GM19035 (cell line): ENCODE measurements at regions not wholly inside any gene's neighbourhood (a gene's known extent, or its start where the extent isn't known, plus 50 kb on each side); places are given as distances from the start of the nearest gene placed in this dataset.
"Not testable (repeated sequence)": the region's sequence is repeated elsewhere in the genome, so short reads cannot be mapped to it uniquely, and the experiment has no call there.

Experiments used
- ATAC-seq: cut with Tn5 transposase; IDR thresholded peaks from one replicate; pipeline ENCODE4 v1.9.1; 2021; ENCODE audit not compliant: unreplicated experiment

DNA sequence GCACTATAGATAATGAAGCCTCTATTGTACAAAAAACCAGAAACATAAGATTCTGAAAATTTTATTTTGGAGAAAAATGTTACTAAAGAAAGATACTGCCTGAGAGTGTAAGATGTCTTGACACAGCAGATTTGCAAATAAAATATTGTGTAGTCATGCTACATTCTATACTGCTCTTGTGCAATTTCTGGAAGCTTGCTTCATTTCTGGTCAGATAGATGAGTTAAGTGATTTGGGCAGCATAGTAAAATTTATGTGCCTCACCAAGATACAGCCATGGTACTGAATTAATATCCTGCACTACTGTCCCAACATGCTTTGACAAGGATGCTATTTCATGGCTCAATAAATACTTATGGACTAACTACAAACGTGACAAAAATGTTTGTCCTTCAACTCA lies 55.1 kb upstream of the STARD13 start:
- ATAC-seq: no peak

DNA sequence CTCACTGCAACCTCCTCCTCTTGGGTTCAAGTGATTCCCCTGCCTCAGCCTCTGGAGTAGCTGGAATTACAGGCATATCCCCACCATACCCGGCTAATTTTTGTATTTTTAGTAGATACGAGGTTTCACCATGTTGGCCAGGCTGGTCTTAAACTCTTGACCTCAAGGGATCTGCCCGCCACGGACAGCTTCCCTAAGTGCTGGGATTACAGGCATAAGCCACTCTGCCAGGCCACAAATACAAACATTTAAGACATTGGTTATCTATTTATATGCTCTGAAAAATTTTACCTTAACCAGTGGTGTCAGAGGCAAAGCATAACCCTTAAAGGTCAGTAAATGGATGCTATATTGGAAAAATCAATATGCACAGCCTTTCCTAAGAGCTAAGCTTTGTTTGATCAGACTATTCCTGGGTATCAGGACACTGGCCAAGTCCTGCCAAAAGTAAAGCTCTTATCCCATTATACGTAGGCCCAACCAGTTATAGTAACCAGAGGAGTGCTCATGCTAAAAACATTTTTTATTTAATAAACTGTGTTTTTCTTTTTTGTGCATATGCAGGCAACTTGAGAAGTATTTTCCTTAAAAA lies 56.4 kb upstream of the STARD13 start:
- no peak for ATAC-seq

DNA sequence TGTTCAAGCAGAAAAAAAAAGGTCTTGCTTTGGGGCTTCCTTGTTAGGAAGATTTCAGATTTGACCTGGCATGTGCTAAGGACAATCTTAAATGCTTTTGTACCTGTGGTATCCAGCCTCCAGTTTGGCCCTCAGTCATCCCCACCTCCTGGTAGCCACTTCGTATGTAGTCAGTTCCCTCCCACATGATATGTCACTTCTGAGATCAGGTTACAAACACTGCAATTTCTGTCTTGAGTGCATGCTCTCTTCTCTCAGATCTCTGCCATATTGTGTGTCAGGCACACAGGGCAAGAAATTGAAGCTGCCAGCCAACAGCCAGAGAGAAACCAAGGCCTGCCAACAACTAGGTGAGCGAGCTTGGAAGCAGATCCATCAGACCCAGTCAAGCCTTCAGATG lies 60.3 kb upstream of the STARD13 start:
- ATAC-seq: no peak

DNA sequence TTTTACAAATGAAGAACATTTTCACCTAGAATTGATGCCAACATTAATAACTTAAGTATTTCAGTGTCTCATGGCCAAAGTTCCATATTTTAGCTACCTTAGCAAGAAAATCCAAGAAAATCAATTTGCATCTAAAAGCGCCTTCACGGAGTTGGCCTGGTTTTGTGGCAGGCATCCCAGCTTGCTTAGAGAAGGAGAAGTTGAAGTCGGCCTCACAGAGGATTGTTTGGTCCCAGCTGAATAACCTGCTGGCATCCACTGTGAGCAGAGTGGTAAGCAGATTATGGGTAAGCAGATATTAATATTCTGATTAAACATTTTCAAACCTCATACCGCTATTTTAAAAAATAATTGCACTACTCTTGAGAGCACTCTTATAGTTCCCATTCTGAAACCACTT lies 62.3 kb upstream of the STARD13 start:
- ATAC-seq: no peak

DNA sequence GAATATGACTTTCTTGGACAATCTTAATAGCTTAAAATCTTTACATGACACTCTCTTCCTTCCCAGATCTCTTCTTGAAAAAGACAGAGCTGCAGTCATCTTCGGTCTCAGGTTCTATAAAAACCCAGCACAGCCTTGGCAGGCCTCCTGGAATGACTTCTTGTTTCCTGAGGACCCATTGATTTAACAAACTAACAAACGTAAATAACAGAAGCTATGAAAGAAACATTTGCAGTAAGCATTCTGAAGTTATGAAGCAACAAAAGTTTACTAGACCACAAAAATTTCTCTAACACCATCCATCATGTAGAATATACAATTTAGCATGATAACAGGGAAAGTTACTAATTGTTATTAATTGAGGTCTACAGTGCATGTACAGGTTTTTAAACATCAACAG lies 62.8 kb upstream of the STARD13 start:
- ATAC-seq: no peak

DNA sequence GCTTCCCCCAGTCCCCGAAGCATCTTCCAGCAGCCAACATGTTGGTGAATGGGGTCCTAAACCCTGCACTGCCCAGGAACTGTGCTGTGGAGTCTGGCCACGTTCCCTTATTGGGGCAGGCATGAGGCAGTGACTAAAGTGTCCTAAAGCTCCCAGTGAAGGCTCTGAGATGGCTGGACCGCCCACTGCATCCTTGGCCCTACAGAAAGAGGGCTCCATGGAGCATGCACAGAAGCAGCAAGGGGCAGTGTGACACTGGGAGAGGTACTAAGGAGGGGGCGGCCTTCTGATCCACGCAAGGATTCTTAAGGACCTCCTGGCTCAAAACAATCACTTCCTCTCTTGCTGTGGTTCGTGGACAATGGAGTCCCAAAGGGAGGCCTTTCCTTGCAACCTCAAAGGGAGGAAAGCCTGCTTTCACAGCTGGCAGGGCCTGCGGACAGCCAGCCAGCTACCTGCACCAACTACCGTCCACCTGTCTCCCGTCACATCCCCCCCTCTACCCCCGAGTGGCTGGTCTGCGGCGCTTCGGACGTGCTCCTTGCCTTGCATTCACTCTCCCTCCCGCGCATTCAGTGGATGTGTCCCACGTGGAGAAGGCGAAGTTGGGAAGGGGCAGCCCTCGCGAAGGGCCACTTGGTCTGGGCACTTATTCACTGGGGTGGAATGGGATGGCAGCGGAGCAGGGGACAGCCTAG lies 63.9 kb upstream of the STARD13 start:
- ATAC-seq: no peak

DNA sequence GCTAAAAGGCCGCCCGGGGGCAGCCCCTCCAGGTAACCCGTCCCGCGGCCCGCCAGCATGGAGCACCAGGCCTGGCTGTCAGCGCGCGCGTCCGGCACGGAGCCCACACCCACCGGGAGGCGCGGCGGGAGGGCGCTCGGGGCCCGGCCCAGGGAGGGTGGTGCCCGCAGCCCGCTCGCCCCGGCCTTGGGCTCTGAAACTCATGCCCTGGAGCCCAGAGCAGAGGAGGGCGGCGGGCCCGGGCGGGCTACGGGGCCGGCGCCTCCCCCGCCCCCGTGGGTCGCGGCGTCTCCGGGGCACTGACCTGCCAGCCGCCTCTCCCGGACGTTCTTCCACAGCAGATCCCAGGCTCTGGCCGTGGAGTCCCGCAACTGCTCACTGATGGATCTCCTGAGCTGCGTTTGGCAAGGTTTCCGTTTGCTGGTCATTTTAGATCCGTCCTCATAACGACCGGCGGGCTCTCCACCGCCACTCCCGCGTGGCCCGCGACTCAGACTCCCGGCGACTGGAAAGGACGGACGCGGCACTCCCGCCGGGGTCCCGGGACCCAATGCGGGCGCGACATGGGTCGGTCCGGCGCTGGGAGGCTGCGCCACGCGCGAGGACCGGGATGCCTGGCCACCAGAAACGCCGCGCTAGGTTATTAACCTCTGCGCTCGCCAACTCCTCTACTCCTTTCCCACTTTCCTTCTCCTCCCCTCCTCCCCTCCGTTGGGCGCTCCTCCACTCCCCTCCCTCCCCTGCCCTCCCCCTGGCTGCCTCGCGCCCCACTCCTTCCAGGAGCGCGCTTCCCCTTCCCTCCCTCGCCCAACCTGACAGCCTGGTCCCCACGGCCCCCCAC lies 64.7 kb upstream of the STARD13 start:
- no peak for ATAC-seq

DNA sequence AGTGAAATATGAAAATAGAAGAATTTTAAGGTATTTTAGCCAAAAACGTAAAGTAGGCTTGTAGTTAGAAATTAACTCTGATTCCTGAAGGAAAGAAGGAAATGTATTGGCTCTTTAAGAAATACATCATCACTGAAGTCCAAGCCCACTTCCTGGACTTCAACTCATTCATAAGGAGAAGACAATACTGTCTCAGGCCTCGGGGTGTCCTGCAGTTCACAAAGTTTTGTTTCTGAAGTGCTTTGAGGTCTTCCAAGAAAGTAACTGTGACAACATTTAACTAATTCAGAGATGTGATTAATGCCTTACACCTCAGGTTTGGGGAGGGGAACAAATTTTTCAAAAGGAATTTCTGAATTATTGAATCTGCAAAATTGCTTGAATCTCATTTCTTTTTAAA lies 65.8 kb upstream of the STARD13 start:
- ATAC-seq: no peak

DNA sequence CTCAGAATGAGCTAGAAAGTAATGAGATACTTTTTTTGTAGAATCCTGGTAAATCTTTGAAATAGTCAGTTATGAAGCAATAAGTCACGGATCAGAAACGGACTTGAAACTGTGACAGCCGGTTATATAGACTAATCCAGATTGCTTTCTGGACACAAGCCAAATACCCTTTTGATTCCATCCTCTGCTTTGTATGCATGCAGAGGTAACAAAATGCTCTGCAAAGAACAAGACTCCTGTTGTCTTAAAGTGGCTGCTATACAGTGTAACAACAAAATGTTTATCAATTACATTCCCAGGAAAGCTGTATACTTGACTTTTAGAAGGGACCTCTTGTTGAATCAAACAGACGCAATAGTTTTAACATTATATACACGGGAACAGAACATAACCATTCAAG lies 66.5 kb upstream of the STARD13 start:
- no peak for ATAC-seq

DNA sequence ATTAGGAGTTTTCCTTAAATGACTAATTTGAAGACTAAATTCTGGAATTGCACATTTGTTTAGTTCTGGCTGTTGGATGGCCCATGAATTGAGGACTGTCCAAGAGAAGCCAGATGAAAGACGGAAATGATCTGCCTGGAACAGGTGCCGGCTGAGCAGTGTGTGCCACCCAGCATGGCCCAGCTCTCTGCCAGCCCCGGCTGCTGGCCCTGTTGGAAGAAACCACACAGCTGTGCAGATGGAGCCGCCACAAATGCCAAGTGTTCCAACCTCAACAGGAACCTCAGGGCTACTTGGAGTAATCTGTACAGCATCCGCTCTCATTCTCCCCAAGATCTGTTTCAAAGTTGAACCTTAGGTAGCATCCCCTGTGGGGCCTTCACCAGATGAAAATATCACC lies 67.0 kb upstream of the STARD13 start:
- no peak for ATAC-seq

DNA sequence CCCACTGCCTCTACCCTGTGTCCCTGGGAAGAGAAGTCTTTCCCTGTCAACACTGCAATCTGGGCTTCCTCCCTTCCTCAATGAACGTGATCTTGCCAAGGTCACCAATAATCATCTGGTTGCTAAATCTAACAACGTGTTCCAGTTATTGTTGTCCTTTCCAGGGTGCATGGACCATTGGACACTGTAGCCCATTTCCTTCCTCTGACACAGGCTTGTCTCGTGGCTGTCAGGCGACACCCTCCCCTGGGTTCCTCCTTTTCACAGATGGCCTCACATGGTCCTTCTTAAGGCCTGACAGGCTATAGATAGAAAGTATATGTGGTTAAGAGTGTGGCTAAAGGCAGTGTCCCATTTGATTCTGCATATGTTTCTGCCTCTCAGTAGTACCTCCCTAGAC lies 67.7 kb upstream of the STARD13 start:
- ATAC-seq: peak; percentile 68

DNA sequence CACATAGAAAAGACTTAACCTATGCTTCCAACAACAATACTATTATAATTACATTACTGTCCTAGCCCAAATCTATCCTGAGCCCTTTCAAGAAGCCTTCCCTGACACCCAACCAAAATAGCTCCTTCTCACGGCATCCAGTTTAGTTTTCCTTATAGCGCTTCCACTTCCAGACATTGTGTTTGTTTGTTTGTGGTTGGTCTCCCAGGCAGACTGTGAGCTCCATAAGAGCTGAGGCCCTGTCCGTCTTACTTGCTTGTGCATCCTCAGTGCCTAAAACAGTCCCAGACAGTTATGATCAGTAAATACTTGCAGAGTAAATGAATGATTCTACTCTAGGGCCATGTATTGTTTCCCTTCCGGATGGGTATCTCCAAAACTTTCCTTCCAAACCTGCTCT lies 68.1 kb upstream of the STARD13 start:
- ATAC-seq: no peak

DNA sequence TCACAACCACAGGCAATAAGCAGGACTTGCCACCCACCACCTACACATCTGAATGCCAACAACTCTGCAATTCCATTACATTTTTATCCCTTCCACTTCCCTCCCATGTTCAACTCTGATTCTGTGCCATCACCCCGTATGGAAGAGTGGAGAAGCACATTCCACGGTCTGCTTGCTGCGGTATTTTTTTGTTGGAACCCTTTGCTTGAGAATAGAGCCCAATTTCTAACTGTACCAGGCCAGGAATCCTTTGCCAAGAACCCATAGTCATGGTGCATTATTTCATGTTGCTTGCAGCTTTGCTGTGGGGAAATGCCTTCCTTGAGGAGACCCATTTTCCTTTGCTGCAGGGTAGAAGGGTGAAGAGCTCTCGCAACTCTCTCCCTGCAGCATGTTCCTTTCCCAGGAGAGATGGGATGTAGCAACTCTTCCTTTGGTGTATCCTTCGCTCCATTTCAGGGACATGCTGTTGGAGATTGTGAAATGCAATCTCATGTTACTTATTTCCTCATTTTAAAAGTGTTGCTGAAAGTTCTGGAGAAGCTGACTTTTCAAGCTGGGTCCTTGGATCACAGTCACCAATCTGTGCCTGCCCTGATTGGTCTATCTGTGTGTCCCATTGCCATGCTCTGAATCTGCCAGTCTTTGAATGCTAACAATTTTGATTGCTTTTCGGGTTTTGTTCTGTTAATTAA lies 69.8 kb upstream of the STARD13 start:
- ATAC-seq: no peak

DNA sequence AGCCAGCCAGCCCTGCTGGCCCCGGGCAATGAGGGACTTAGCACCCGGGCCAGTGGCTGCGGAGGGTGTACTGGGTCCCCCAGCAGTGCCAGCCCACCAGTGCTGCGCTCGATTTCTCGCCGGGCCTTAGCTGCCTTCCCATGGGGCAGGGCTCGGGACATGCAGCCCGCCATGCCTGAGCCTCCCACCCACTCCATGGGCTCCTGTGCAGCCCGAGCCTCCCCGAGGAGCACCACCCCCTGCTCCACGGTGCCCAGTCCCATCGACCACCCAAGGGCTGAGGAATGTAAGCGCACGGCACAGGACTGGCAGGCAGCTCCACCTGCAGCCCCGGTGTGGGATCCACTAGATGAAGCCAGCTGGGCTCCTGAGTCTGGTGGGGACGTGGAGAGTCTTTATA lies 72.5 kb upstream of the STARD13 start:
- ATAC-seq: not testable (repeated sequence)

DNA sequence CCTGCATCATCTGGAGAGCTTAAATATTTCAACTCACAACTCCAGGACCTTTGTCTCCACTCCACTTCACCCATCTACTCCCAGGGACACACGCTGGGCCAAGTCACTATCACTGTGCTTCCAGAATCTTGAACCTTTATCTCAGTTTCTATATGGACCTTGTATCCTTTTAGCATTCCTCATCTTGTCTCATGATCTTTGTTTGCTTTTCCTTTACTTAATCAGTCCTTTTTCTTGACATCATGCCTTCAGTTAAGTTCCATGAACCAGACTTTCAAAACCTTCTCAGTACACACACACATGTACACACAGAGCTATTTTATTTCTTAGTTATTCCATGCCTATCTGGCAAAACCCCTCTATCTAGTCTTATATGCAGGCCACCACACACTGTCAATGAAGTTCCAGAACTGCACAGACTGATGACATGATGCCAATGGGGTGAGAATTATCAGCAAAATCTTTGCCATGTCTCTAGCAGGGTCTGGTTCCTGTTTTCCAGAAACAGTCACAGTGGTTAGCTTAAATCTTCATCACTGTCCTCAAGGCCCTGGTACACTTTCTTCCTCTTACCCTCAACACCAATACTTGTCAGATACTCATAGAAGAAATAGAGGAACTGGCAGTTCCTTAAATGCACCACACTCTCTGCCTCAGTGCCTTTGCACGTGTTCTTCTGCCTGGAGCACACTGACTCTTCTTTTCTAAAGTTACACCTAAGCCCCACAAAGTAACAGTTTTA lies 77.6 kb upstream of the STARD13 start:
- no peak for ATAC-seq

DNA sequence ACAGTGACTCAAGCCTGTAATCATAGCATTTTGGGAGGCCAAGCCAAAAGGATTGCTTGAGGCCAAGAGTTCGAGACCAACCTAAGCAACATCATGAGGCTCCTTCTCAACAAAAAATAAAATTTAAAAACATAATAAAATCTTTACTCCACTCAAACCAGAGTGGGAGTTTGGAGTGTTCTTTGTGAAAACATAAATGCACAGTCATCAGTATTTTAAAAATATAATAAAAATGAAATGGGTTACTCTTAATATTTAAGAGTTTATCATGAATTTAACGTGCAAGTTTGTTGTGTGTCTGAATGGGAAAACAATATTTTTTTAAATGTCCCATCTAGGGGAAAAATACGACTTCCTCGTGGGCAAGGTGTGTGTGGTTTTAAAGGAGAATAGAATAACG lies 78.6 kb upstream of the STARD13 start:
- ATAC-seq: no peak

DNA sequence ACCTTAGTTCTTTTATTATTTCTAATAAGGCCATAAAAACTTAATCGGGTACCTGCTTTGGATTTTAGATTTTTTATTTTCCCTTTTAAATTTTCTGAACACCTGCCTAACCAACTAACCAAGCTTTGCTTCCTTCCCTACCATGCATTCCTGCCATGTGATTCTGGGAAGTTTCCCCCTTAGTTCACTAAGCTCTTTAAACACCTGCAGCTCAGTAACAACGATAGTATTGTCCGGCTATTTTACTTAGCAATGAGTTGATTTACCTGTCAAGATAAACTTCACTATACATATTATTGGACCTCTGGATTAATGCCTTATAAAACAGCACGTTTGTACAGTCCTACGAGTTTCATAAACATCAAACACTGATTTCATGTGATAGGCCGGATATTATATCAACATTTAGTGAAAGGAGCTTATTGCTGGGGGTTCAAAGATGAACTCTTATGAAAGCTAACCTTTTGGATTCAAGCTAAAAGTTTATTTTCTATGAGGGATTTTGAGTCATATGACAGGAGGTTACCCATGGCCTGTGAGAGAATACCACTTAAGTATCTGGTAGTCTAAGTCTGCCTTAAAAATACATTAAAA lies 81.0 kb upstream of the STARD13 start:
- ATAC-seq: no peak

DNA sequence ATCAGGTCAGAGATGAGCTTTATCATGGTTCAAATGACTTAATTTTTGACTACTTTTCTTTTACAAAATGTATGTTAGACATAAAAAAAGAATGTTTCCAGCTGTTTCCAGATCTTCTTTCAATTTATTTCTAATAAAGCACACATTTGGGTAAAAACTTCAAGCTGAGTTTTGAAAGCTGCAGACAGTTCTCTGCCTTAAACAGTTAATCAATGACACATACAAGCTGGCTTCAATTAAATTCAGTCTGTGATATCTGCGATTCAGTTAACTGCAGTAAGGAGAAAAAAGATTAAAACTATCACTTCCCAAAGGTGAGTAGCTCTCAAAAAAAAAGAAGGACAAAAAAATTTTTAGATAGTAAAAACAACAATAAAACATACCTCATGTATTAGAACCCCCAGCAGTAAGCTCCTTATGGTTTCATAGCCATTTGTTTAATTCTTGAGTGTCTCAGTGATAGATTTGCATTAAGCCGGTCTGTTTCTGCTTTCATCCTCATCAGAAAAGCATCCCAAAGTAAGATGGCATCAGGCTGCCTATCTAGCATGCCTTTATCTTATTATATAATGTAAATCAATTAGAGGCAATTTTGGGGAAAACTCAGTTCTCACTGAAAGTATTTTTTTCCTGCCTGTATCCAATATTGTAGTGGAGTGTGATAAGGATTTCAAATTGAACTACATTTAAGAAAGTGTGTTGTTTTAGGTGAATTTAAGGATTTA lies 81.8 kb upstream of the STARD13 start:
- ATAC-seq: no peak

DNA sequence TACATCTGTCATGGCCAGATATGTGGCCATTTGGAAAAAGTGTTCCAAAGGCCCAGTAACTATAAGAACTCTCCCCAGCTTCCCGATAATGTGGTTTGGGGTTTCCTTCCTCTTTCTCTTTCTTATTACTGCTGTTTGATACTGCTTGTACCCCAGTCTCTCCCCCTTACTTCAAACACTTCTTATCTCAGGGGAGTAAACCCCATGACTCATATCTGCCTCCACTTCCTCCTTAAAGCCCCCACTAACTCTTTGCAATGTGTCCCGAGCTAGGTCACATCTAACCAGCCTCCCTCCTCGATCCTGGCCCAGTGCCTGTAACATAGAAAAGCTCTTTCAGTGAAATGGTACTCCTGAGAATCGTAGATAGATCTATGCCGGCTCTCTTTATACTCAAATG lies 82.4 kb upstream of the STARD13 start:
- ATAC-seq: no peak

DNA sequence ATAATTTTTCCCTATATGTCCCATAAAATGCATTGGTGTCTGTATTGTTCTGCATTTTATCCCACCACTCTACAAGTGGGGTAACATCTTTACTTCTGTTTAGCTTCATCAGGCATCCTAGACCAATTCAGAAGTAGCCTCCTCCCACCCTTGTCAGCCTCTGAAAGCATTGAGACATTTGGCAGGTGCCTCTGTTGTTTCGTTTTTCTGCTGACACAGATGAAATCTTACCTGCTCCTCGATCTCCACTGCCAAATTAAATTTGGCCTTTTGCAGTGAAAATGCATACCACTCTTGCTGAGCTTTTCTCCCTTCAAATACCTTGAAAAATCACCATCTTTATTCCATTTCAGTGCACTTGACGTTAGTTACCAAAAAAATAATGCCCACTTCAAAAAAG lies 83.5 kb upstream of the STARD13 start:
- ATAC-seq: no peak
